Neural progenitor cell (in vitro differentiated cells): ENCODE measurements at regions not wholly inside any gene's neighbourhood (a gene's known extent, or its start where the extent isn't known, plus 50 kb on each side); places are given as distances from the start of the nearest gene placed in this dataset.

Experiments used
- DNase-seq: peaks from one replicate; pipeline ENCODE4 v3.0.0-alpha.2; 2016; ENCODE audit warnings: low spot score
- H2AFZ ChIP-seq: fragments of 200-600 bp; sonication (generic); replicated peaks from 2 replicates; pipeline ENCODE4 v1.6.1; 2016; ENCODE audit warnings: antibody characterized with exemption
- H3F3A ChIP-seq: fragments of 200-600 bp; sonication (generic); 2 replicates; pipeline ENCODE4 v1.6.1; 2016; ENCODE audit warnings: antibody characterized with exemption, low read depth
- H3K27ac ChIP-seq: fragments of 200-600 bp; sonication (generic); 2 replicates; pipeline ENCODE4 v1.5.1; 2016; ENCODE audit warnings: mild to moderate bottlenecking
- H3K27me3 ChIP-seq: fragments of 200-600 bp; sonication (generic); 2 replicates; pipeline ENCODE4 v1.6.1; 2016; ENCODE audit warnings: mild to moderate bottlenecking, moderate library complexity
- H3K36me3 ChIP-seq: fragments of 200-600 bp; sonication (generic); 2 replicates; pipeline ENCODE4 v1.5.1; 2016
- H3K4me1 ChIP-seq: fragments of 200-600 bp; sonication (generic); 2 replicates; pipeline ENCODE4 v1.6.1; 2016; ENCODE audit warnings: mixed run types
- H3K4me2 ChIP-seq: fragments of 200-600 bp; sonication (generic); 2 replicates; pipeline ENCODE4 v1.6.1; 2016
- H3K4me3 ChIP-seq: fragments of 200-600 bp; sonication (generic); 2 replicates; pipeline ENCODE4 v1.5.1; 2016
- H3K79me2 ChIP-seq: fragments of 200-600 bp; sonication (generic); 2 replicates; pipeline ENCODE4 v1.6.1; 2016; ENCODE audit warnings: low read depth
- H3K9ac ChIP-seq: fragments of 200-600 bp; sonication (generic); 2 replicates; pipeline ENCODE4 v1.6.1; 2016
- H3K9me3 ChIP-seq: fragments of 200-600 bp; sonication (generic); 2 replicates; pipeline ENCODE4 v1.5.1; 2016; ENCODE audit warnings: low read depth
- H4K20me1 ChIP-seq: fragments of 200-600 bp; sonication (generic); 2 replicates; pipeline ENCODE4 v1.6.1; 2016; ENCODE audit warnings: low read depth
- H3K27ac Mint-ChIP-seq: 3 replicates; pipeline ENCODE4 v1.8.0; 2021; ENCODE audit warnings: mixed read lengths
- H3K27me3 Mint-ChIP-seq: 2 replicates; pipeline ENCODE4 v1.8.0; 2022; ENCODE audit warnings: low read depth, mild to moderate bottlenecking, inconsistent platforms, moderate library complexity, mixed read lengths; ENCODE audit not compliant: insufficient read depth
- H3K36me3 Mint-ChIP-seq: 3 replicates; pipeline ENCODE4 v1.8.0; 2021; ENCODE audit warnings: mixed read lengths
- H3K4me1 Mint-ChIP-seq: 3 replicates; pipeline ENCODE4 v1.8.0; 2021; ENCODE audit warnings: mixed read lengths
- H3K4me3 Mint-ChIP-seq: 3 replicates; pipeline ENCODE4 v1.8.0; 2021; ENCODE audit warnings: mild to moderate bottlenecking, moderate library complexity, mixed read lengths
- H3K9me3 Mint-ChIP-seq: 3 replicates; pipeline ENCODE4 v1.8.0; 2020; ENCODE audit warnings: mixed read lengths
- EZH2 ChIP-seq: fragments of 200-600 bp; sonication (generic); IDR thresholded peaks from 2 replicates; pipeline ENCODE4 v1.6.1; 2017; ENCODE audit warnings: antibody characterized with exemption, mild to moderate bottlenecking, moderate library complexity
- EZH2phosphoT487 ChIP-seq: fragments of 200-600 bp; sonication (generic); IDR thresholded peaks from 2 replicates; pipeline ENCODE4 v1.6.1; 2017; ENCODE audit warnings: antibody characterized with exemption
- TF ChIP-seq, protein P1 (sequence below): fragments of 200-600 bp; sonication (generic); IDR thresholded peaks from 2 replicates; pipeline ENCODE4 v1.5.1; 2017; ENCODE audit warnings: antibody characterized with exemption, mild to moderate bottlenecking

DNA sequence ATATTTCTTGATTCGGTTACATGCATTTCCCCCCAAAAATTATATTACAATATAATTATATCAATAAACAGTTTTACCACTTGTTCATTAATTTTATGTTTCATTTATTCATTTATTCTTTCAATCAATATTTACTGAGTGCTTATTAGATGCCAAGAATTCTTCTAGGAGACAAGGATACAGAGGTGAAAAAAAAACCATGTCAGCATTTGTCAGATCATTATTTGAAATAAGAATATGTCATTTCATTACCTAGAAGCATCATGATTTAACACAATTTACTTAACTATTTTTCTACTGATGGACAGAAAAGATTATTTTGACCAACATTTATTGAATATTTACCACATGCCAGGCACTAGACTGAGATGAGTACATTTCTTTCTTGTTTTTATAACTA is 512.7 kb downstream of the LMO4 start:
- no peaks in the 10 kb centered on the region for H3K9me3 ChIP-seq
- no peaks in the 10 kb centered on the region for H3K4me1 Mint-ChIP-seq
- H3K27me3 ChIP-seq: no peaks in the 10 kb centered on the region
- H3K27me3 Mint-ChIP-seq: no peaks in the 10 kb centered on the region
- H3K79me2 ChIP-seq: no peaks in the 10 kb centered on the region
- no peaks in the 10 kb centered on the region for H3K36me3 Mint-ChIP-seq
- DNase-seq: no peak
- no peaks in the 10 kb centered on the region for H4K20me1 ChIP-seq
- no peak overlapping the region for H2AFZ ChIP-seq
- no peak overlapping the region for H3K27ac ChIP-seq
- H3K36me3 ChIP-seq: no peaks in the 10 kb centered on the region
- H3K27ac Mint-ChIP-seq: no peak overlapping the region
- no peak overlapping the region for H3K4me2 ChIP-seq
- H3K4me1 ChIP-seq: no peaks in the 10 kb centered on the region
- no peak overlapping the region for H3K4me3 Mint-ChIP-seq
- H3F3A ChIP-seq: no peaks in the 10 kb centered on the region
- H3K9me3 Mint-ChIP-seq: no peaks in the 10 kb centered on the region
- TF ChIP-seq EZH2phosphoT487 (no peak), EZH2 (no peak)
- TF ChIP-seq, protein P1, sequence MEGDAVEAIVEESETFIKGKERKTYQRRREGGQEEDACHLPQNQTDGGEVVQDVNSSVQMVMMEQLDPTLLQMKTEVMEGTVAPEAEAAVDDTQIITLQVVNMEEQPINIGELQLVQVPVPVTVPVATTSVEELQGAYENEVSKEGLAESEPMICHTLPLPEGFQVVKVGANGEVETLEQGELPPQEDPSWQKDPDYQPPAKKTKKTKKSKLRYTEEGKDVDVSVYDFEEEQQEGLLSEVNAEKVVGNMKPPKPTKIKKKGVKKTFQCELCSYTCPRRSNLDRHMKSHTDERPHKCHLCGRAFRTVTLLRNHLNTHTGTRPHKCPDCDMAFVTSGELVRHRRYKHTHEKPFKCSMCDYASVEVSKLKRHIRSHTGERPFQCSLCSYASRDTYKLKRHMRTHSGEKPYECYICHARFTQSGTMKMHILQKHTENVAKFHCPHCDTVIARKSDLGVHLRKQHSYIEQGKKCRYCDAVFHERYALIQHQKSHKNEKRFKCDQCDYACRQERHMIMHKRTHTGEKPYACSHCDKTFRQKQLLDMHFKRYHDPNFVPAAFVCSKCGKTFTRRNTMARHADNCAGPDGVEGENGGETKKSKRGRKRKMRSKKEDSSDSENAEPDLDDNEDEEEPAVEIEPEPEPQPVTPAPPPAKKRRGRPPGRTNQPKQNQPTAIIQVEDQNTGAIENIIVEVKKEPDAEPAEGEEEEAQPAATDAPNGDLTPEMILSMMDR: no peak
- no peak overlapping the region for H3K9ac ChIP-seq
- no peak overlapping the region for H3K4me3 ChIP-seq

DNA sequence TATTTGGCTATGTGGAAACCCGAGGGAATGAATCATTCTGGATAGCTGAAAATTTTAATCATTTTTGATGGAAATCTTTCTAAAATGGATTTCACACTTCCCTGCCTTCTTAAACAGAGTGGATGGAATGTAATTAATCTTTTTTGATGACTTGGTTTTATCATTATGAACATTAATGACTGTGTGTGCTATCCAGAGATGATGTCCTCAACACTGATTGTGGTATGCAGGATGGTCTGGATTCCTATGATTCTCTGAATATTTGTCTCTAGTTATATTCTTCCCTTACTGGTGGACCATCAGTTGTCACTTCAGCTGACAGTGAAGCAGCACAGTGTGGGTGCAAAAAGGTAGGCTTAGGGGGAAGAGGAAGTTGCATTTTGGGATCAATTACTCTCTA is 513.5 kb downstream of the LMO4 start:
- Histone ChIP-seq H3F3A (no peaks in the 10 kb centered on the region), H3K27me3 (no peaks in the 10 kb centered on the region), H3K4me1 (no peaks in the 10 kb centered on the region), H3K4me2 (no peak overlapping the region), H3K27ac (no peak overlapping the region), H2AFZ (no peak overlapping the region), H3K9ac (no peak overlapping the region), H4K20me1 (no peaks in the 10 kb centered on the region), H3K4me3 (no peak overlapping the region), H3K36me3 (no peaks in the 10 kb centered on the region), H3K9me3 (no peaks in the 10 kb centered on the region), H3K79me2 (no peaks in the 10 kb centered on the region)
- H3K9me3 Mint-ChIP-seq: no peaks in the 10 kb centered on the region
- H3K4me3 Mint-ChIP-seq: no peak overlapping the region
- H3K4me1 Mint-ChIP-seq: no peaks in the 10 kb centered on the region
- DNase-seq: no peak
- TF ChIP-seq EZH2phosphoT487: no peak
- no peak for TF ChIP-seq EZH2
- TF ChIP-seq, protein P1: no peak
- no peaks in the 10 kb centered on the region for H3K27me3 Mint-ChIP-seq
- H3K36me3 Mint-ChIP-seq: no peaks in the 10 kb centered on the region
- H3K27ac Mint-ChIP-seq: no peak overlapping the region

DNA sequence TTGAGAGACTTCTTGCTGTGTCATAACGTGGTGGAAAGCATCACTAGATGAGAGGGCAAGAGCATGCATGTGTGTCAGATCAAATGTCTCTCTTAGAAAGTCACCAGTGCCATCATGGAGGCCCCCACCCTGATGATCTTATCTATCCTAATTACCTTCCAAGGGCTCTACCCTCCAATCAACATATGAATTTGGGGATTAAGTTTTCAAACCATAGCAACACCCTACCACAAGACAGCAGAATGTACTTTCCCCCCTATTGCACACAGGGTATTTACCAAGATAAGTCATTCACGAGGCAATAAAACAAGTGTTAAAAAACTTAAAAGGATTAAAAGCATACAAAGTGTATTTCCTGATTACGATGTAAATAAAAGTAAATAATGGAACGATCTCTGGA is 515.6 kb downstream of the LMO4 start:
- Histone ChIP-seq H3K27ac (no peak overlapping the region), H3K36me3 (no peaks in the 10 kb centered on the region), H3K4me1 (no peaks in the 10 kb centered on the region), H2AFZ (no peak overlapping the region), H3K4me3 (no peak overlapping the region), H3F3A (no peaks in the 10 kb centered on the region), H3K27me3 (no peaks in the 10 kb centered on the region), H3K9me3 (no peaks in the 10 kb centered on the region), H3K79me2 (no peaks in the 10 kb centered on the region), H3K4me2 (no peak overlapping the region), H3K9ac (no peak overlapping the region), H4K20me1 (no peaks in the 10 kb centered on the region)
- H3K27ac Mint-ChIP-seq: no peak overlapping the region
- H3K36me3 Mint-ChIP-seq: no peaks in the 10 kb centered on the region
- no peak for DNase-seq
- H3K4me3 Mint-ChIP-seq: no peak overlapping the region
- TF ChIP-seq, protein P1: no peak
- TF ChIP-seq EZH2 (no peak), EZH2phosphoT487 (no peak)
- H3K4me1 Mint-ChIP-seq: no peaks in the 10 kb centered on the region
- no peaks in the 10 kb centered on the region for H3K27me3 Mint-ChIP-seq
- H3K9me3 Mint-ChIP-seq: no peaks in the 10 kb centered on the region

DNA sequence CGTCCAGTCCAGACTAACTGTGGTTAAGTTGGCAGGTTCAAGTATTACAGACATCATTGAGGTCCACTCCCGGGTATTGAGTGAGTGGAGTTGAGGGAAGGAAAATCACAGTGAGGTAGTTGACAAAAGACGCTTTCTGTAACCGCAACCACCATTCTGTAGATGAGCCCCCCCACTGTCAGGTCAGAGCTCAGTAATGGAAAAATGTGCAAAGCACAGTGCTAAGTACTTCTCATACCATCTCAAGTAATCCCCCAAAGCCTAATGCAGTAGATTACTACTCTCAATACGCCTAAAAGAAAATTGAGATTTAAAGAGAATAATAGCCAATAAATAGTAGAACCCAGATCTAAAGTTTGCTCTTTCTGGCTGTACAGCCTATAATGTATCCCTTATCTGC is 522.8 kb downstream of the LMO4 start:
- Histone ChIP-seq H3K27me3 (no peaks in the 10 kb centered on the region), H3K4me3 (no peak overlapping the region), H3K79me2 (no peaks in the 10 kb centered on the region), H2AFZ (no peak overlapping the region), H3K4me1 (no peaks in the 10 kb centered on the region), H3K9me3 (no peaks in the 10 kb centered on the region), H3K27ac (no peak overlapping the region), H4K20me1 (no peaks in the 10 kb centered on the region), H3K36me3 (no peaks in the 10 kb centered on the region), H3K9ac (no peak overlapping the region), H3F3A (no peaks in the 10 kb centered on the region), H3K4me2 (no peak overlapping the region)
- H3K4me3 Mint-ChIP-seq: no peak overlapping the region
- H3K27me3 Mint-ChIP-seq: no peaks in the 10 kb centered on the region
- no peaks in the 10 kb centered on the region for H3K4me1 Mint-ChIP-seq
- no peak for TF ChIP-seq EZH2
- no peak for DNase-seq
- H3K9me3 Mint-ChIP-seq: no peaks in the 10 kb centered on the region
- H3K27ac Mint-ChIP-seq: no peak overlapping the region
- H3K36me3 Mint-ChIP-seq: no peaks in the 10 kb centered on the region
